GM12873 (cell line): ENCODE measurements at regions not wholly inside any gene's neighbourhood (a gene's known extent, or its start where the extent isn't known, plus 50 kb on each side); places are given as distances from the start of the nearest gene placed in this dataset.

Experiments used
- TF ChIP-seq, protein P1 (sequence below): IDR thresholded peaks from 2 replicates; pipeline ENCODE4 v1.5.1; 2012; ENCODE audit warnings: low read depth, mild to moderate bottlenecking, moderate library complexity, low read length, control low read depth; ENCODE audit not compliant: insufficient read depth; ENCODE audit errors: missing control alignments

DNA sequence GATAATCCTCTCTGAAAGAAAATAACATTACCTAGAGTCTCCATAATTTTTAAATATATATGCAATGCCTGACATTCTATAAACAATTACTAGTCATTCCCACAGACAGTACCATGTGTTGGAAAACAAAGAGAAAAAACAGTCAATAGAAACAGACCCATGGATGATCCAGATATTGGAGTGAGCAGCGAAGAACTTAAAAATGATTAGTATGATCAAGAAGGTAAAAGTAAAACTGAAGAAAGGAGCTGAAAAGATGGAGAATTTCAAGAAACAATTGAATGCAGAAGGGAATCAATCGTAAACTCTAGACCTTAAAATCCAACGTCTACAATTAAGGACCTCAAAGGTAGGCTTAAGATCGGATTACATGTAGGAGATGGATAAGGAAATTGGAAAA is 330.6 kb downstream of the SHANK2 start:
- TF ChIP-seq, protein P1, sequence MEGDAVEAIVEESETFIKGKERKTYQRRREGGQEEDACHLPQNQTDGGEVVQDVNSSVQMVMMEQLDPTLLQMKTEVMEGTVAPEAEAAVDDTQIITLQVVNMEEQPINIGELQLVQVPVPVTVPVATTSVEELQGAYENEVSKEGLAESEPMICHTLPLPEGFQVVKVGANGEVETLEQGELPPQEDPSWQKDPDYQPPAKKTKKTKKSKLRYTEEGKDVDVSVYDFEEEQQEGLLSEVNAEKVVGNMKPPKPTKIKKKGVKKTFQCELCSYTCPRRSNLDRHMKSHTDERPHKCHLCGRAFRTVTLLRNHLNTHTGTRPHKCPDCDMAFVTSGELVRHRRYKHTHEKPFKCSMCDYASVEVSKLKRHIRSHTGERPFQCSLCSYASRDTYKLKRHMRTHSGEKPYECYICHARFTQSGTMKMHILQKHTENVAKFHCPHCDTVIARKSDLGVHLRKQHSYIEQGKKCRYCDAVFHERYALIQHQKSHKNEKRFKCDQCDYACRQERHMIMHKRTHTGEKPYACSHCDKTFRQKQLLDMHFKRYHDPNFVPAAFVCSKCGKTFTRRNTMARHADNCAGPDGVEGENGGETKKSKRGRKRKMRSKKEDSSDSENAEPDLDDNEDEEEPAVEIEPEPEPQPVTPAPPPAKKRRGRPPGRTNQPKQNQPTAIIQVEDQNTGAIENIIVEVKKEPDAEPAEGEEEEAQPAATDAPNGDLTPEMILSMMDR: no peak

DNA sequence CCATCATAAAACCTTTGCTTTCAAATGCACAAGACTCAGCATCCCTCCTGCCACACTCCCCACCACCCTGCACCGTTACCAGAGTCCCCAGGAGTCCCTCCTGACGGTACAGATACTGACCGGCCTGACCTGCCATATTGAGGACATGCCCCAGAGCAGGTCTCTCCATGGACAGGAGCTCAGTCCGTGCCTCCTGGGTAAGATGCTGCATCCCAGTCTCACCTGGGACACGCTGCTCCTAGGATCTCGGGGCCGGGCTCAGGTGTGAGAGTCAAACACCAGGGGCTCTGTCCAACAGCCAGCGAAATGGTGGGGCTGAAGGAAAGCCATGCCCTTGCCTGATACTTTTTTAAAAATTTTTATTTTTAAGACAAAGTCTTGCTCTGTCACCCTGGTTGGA is 328.3 kb downstream of the SHANK2 start:
- TF ChIP-seq, protein P1: no peak

DNA sequence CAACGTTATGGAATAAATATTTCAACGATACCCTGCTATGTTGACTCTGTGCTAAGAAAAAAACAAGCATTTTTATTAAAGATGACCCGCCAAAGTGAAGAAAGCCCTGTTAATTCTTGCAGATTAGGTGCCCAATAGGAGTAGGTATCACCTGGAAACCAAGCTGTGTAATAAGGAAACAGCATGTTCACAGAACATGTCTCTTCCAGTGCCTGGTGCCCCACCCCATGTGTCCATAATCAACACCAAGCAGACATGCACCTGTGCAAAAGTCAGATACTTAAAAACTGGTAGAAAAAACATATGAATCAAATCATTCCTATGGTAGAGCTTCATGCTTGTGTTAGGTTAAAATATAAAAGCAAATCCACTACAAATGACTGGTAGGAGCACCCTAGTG is 327.1 kb downstream of the SHANK2 start:
- TF ChIP-seq, protein P1: no peak

DNA sequence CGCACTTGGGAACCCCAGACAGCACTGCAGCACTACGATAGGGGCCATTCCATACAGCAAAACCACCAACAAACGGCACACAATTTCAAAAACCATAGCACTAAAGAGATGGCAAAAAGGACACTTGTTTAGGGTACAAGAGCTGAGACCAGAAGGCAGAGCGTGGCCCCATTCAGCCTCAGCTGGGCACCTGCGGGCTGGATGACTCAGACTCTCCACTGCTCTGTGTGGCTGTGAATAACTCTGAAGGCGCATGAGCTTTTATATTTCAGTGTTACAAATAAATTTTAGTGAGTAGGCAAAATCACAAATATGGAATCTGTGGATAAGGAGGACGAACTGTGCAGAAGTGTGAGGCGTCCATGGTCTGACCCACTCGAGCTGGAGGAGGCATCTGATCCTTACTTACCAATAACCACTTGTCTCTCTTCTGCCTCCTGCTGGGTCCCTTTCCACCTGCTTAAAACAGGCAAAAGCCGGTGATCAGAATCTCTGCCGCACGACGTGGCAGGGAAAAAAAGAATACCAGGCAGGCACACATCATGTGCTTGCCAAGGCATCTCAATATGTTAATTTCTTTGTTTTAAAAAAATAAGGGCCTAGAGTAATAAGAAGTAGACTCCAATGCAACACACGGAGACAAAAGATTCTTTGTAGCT is 325.7 kb downstream of the SHANK2 start:
- TF ChIP-seq, protein P1: no peak

DNA sequence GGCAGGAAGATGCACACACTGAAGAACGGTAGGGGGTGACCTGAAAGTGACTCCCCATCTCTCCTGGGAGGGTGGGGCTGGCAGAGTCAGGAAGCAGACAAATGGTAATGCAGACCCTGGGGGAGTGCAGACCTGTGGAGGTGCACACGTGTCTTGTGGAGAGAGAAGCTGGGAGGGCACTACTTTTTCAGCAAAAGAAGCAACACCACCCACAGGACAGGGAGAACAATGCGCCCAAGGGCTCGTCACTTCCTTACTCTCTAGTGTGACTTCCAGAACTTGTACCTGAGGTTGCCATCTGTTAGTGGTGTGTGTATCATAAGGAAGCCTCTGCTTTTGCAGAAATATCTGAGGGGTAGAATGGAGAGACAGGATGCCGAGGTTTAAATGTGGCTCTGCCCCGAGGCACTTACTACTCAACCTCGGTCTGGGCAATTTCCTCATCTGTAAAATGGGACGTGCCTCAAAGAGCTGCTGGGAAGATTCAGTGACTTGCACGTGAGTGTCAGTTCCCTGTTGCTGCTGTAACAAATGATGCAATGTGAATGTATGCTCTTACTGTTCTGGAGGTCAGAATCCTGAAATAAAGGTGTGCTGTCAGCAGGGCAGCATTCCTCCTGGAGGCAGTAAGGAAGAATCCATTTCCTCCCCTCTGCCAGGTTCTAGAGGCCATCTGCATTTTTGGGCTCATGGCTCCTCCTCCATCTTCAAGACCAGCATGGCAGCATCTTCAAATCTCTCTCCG is 323.4 kb downstream of the SHANK2 start:
- TF ChIP-seq, protein P1: no peak

DNA sequence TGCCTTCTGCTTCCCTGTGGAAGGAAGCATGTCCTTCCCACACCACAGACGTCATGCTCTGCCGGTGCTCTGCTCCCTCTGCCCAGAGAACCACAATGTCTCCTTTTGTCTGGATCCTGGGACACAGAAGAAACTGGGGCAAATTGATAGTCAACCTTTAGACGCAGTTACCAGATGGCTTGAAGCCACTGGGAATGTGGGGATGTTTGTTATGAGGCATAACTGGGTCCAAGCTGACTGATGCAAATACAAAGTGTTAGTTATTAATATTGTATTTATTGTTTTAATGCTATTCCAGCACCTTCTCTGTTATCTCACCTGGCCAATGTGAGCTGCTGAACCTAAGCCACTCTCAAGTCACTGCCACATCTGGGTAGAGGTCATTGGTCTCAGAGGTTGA is 322.2 kb downstream of the SHANK2 start:
- TF ChIP-seq, protein P1: no peak

DNA sequence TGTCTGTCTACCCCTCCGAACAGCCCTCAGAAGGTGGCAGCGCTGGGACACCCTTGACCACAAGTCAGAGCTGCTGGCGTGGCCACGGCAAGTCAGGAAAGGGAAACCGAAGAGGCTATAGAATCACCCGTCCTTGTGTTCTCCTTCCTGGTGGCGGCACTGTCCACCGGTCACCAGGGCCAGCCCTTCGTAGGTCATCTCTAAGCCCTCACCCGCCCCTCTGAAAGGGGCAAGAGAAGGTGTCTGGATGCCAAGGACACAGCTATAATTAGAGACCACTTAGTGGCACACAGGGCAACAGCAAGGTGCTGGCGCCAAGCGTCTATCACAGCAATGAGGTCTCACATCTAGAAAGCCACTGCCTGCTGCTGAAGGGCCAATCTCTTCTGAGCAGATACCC is 320.9 kb downstream of the SHANK2 start:
- TF ChIP-seq, protein P1: no peak
